Mesodermal cell (in vitro differentiated cells): ENCODE measurements at regions not wholly inside any gene's neighbourhood (a gene's known extent, or its start where the extent isn't known, plus 50 kb on each side); places are given as distances from the start of the nearest gene placed in this dataset.
"Not testable (repeated sequence)": the region's sequence is repeated elsewhere in the genome, so short reads cannot be mapped to it uniquely, and the experiment has no call there.

Experiments
- H3K27ac ChIP-seq: 2 replicates; pipeline ENCODE4 v1.7.0; 2013; ENCODE audit warnings: mild to moderate bottlenecking, low read depth, low read length, moderate library complexity; ENCODE audit not compliant: severe bottlenecking
- H3K36me3 ChIP-seq: 2 replicates; pipeline ENCODE4 v1.7.1; 2013; ENCODE audit warnings: mild to moderate bottlenecking, low read length, moderate library complexity; ENCODE audit not compliant: control insufficient read depth, insufficient read depth
- H3K4me1 ChIP-seq: one replicate; pipeline ENCODE4 v1.7.1; 2013; ENCODE audit warnings: mild to moderate bottlenecking, low read length; ENCODE audit not compliant: insufficient read depth, control insufficient read depth, poor library complexity, severe bottlenecking
- H3K4me3 ChIP-seq: 2 replicates; pipeline ENCODE4 v1.7.0; 2013; ENCODE audit warnings: low read length, control low read depth, mild to moderate bottlenecking; ENCODE audit not compliant: insufficient read depth, poor library complexity, severe bottlenecking; ENCODE audit errors: extremely low read depth
- H3K9me3 ChIP-seq: 2 replicates; pipeline ENCODE4 v1.7.1; 2013; ENCODE audit warnings: mild to moderate bottlenecking, low read length, moderate library complexity; ENCODE audit not compliant: control insufficient read depth
- WGBS, 2 experiments: methylation state at CpG; one replicate each; pipeline ENCODE4 v1.1.5; 2013; ENCODE audit warnings: missing lambda C conversion rate in 2 of 2; ENCODE audit not compliant: insufficient coverage in 2 of 2; 5-methylcytosine and 5-hydroxymethylcytosine counted together

DNA sequence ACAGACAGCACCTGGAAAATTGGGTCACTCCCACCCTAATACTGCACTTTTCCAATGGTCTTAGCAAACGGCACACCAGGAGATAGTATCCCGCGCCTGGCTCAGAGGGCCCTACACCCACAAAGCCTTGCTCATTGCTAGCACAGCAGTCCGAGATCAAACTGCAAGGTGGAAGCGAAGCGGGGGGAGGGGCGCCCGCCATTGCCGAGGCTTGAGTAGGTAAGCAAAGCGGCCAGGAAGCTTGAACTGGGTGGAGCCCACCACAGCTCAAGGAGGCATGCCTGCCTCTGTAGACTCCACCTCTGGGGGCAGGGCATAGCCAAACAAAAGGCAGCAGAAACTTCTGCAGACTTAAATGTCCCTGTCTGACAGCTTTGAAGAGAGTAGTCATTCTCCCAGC, 1100.0 kb downstream of the CDH8 start:
- H3K36me3 ChIP-seq, H3K27ac ChIP-seq, H3K9me3 ChIP-seq, H3K4me3 ChIP-seq, H3K4me1 ChIP-seq: not testable (repeated sequence)
- 84 to 93% methylated on average over 5 to 7 of the region's 10 CpGs for WGBS, 2 experiments

DNA sequence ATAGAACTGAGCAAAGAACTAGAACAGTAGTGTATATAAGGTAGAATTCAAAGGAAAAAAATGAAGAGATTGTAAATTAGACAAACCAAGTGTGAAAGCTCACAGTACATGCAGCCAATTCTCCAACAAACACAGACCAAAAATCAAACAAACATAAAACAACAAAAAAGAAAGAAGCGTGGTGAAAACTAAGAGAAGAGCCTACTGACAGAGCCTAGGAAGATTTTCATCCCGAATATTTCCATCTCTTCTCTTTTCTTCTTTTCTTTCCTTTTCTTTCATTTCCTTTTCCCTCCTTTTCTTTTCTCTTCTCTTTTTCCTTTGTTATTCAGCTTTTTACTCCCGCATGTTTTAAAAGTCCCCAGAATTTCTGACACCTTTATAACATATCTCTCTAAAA, 1103.6 kb downstream of the CDH8 start:
- Histone ChIP-seq H3K4me1 (no peaks in the 10 kb centered on the region), H3K27ac (no peak overlapping the region), H3K36me3 (no peaks in the 10 kb centered on the region), H3K4me3 (no peak overlapping the region), H3K9me3 (no peaks in the 10 kb centered on the region)
- WGBS, 2 experiments, result 73 to 100% methylated on average over 1 to 3 of the region's 3 CpGs

DNA sequence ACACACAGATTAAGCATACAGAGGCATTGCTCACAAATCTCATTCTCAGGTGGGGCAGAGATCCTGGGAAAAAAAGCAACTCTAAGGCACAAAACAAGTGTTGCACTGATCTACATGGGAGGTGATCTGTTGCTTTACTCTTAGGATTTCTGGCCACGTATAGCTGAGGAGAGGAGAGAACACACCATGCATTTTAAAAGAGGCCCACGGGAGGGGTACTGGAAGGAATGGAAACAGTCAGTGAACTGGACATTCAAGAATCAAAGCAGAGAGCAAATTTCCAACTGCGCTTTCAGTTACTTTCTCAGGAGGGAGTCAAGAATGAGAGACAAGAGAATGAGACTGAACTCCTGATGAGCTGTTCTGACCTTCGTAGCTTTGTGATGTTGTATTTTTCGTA, 1105.9 kb downstream of the CDH8 start:
- 86 to 88% methylated on average over 3 to 5 of the region's 5 CpGs for WGBS, 2 experiments
- no peak overlapping the region for H3K4me3 ChIP-seq
- H3K27ac ChIP-seq, result no peak overlapping the region
- H3K36me3 ChIP-seq, result no peaks in the 10 kb centered on the region
- no peaks in the 10 kb centered on the region for H3K4me1 ChIP-seq
- H3K9me3 ChIP-seq, result no peaks in the 10 kb centered on the region

DNA sequence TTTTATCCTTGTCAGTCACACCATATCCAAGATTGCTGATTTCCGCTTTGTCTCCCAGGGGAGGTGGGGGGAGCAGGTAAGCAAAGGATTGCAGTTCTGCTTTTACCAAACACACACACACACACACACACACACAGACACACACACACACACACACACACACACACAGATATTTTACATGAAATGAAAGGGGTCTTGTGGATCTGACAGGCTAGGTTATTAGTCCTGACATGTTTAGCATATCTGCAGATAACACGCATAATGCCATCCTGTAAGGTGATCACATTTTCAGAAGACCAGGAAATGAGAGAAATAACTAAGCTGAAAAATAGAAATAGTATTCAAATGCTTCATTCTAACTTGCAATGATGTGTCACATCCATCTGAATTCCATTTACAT, 1113.3 kb downstream of the CDH8 start:
- 83% methylated on average over 1 of the region's 2 CpGs; no CpG with 5 or more reads in 1 of the 2 experiments for WGBS, 2 experiments

DNA sequence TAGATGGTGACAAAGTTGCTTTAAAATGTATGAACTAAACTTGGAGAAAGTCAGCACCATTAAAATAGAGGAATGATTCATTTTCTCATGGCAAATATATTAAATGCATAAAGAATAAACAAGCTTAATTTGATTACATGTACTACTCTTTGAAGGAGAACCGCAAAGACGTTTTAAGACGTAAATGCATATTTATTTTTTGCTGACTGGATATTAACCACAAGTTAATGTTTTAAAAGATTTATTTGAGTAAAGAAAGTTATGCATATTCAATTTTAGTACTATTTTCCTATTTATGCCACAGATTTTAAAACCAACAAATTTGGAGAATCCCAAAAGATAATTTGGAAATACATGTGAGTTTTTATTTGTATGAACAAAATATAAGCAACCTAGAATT, 1121.9 kb downstream of the CDH8 start:
- Histone ChIP-seq H3K36me3 (no peaks in the 10 kb centered on the region), H3K4me1 (no peaks in the 10 kb centered on the region), H3K27ac (no peak overlapping the region), H3K4me3 (no peak overlapping the region), H3K9me3 (no peaks in the 10 kb centered on the region)
- WGBS, 2 experiments, result no CpG with 5 or more reads among the region's 3 CpGs

More for the DNA sequence above, 1113.3 kb downstream of the CDH8 start:
- H3K4me1 ChIP-seq, result no peaks in the 10 kb centered on the region
- no peak overlapping the region for H3K4me3 ChIP-seq
- no peaks in the 10 kb centered on the region for H3K9me3 ChIP-seq
- H3K27ac ChIP-seq, result no peak overlapping the region
- no peaks in the 10 kb centered on the region for H3K36me3 ChIP-seq

DNA sequence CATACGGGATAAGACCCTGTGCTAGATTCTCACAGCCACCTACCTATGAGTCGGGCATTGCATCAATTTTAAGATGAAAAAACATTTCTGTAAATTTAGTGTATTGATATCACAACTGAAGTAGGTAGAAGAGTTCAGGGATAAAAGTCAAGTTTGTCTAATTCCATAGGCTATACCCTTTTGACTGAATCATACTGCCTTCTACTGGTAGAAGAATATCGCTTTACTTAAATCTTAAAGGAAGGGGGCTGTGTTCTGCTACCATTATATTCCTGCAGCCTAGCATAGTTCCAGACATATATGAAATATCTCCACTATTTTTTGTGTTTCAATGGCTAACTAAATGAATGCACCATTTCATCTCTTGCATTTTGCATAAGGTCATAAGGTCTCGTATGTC, 1128.6 kb downstream of the CDH8 start:
- Histone ChIP-seq H3K4me1 (peaks cover 5% of the 10 kb centered on the region), H3K4me3 (no peak overlapping the region), H3K27ac (no peak overlapping the region), H3K9me3 (no peaks in the 10 kb centered on the region), H3K36me3 (no peaks in the 10 kb centered on the region)
- no CpG with 5 or more reads among the region's 4 CpGs for WGBS, 2 experiments

DNA sequence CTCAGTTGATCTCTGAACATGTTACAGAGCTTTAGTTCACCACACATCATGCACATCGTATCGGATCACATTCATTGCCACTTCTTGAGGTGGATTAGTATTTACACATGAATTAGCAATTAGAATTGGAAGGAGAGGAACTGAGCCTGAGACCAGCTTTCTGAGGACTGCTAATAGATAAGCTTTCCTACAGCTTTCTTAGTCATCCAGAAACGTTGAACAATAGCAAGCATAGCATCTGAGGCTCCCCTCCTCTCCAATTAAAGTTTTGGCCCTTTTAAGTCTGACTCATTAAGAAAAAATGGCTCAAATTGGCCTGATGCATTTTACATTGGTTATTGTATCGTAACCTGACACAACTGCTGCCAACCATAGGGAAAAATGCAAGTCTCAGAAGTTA, 1130.4 kb downstream of the CDH8 start:
- whole genome bisulfite sequencing, 2 experiments, result 0 to 10% methylated on average over 1 to 2 of the region's 4 CpGs

DNA sequence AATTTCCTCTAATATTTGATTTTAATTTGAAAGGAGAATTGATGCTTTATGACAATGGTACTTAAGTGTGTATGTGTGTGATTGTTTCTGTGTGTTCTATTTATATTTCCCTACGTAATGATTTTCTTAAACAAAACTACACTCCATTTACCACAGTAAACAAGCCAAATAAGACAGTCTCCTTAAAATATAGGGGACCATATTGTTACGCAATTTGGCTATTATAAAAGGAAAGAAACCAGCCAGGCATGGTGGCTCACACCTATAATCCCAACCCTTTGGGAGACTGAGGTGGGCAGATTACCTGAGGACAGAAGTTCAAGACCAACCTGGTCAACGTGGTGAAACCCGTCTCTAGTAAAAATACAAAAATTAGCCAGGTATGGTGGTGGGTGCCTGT, 1134.1 kb downstream of the CDH8 start:
- Histone ChIP-seq H3K27ac (no peak overlapping the region), H3K9me3 (no peaks in the 10 kb centered on the region), H3K4me1 (peaks cover 5% of the 10 kb centered on the region), H3K4me3 (no peak overlapping the region), H3K36me3 (no peaks in the 10 kb centered on the region)
- WGBS, 2 experiments, result 60 to 86% methylated on average over 1 to 2 of the region's 4 CpGs

More for the DNA sequence above, 1130.4 kb downstream of the CDH8 start:
- Histone ChIP-seq H3K9me3 (no peaks in the 10 kb centered on the region), H3K4me3 (no peak overlapping the region), H3K36me3 (no peaks in the 10 kb centered on the region), H3K27ac (no peak overlapping the region), H3K4me1 (peaks cover 5% of the 10 kb centered on the region)

DNA sequence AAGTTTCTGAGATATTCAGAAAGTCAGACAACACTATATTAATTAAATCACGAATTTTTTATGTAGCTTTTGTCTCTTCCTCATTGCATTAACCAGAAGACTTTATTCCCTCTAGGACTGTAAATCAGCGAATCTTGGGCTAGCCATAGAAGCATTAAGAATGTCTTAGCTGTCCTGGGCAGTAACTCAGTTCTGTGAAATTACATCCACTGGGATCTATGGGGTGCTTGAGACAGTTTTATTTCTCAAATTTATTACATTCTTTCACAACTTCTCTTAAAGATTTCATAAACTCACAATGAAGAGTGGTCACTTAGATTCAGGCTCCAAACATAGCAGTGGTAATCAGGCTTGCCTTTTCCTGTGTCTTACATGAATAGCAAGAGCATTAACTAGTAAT, 1153.4 kb downstream of the CDH8 start:
- 67% methylated on average over 1 of the region's 2 CpGs; no CpG with 5 or more reads in 1 of the 2 experiments for WGBS, 2 experiments
- Histone ChIP-seq H3K4me3 (no peak overlapping the region), H3K9me3 (no peaks in the 10 kb centered on the region), H3K4me1 (no peaks in the 10 kb centered on the region), H3K27ac (no peak overlapping the region), H3K36me3 (no peaks in the 10 kb centered on the region)

DNA sequence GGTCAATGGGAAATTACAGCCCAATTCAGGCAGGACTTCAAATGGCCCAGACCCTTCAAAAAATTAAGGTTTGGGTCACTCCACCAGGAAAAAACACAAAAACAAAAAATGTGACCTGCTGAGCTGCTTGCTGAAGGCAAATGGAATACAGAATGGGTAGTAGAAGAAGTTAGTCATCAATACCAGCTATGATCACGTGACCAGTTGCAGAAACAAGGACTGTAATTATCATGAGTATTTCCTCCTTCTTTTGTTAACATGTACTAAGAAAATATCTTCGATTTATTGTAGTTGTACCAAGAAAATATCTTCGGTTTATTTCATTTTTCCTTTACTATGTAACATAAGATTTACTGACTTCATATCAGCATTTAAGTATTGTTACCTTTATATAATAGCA, 1183.6 kb downstream of the CDH8 start:
- H3K27ac ChIP-seq, result no peak overlapping the region
- WGBS, 2 experiments, result no CpG with 5 or more reads among the region's 3 CpGs
- H3K36me3 ChIP-seq, result no peaks in the 10 kb centered on the region
- H3K9me3 ChIP-seq, result no peaks in the 10 kb centered on the region
- no peak overlapping the region for H3K4me3 ChIP-seq
- no peaks in the 10 kb centered on the region for H3K4me1 ChIP-seq

DNA sequence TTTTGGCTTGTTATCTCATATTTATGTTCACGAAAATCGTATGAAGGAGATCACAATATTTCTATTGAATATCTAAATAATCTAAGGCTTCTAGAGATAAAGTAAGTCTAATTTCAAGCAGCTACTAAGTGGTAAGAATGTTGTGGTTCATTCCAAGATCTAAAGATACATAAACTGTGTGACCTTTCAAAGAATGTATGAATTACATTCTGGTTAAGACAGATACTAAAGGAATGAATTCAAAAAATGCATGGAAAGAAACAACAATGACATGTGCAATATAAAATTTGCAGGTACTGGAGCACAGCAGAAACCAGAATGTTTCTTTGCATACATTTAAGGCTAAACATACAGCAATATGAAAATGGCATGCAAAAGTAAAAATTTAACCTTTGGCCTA, 1214.6 kb downstream of the CDH8 start:
- Histone ChIP-seq H3K9me3 (no peaks in the 10 kb centered on the region), H3K4me3 (no peak overlapping the region), H3K36me3 (no peaks in the 10 kb centered on the region), H3K27ac (no peak overlapping the region), H3K4me1 (no peaks in the 10 kb centered on the region)
- no CpG with 5 or more reads among the region's 2 CpGs for WGBS, 2 experiments
